ENCODE measurements at regions not wholly inside any gene's neighbourhood (a gene's known extent, or its start where the extent isn't known, plus 50 kb on each side); places are given as distances from the start of the nearest gene placed in this dataset.

GRCh38 chr11:15807827-15808226, 548.5 kb downstream of the SOX6 start:
- Histone ChIP-seq H3K4ac (ENCODE audit: low read depth, low read length) (no peak overlapping the region), H3K27ac (ENCODE audit: insufficient read length, low read depth, low read length) (no peak overlapping the region), H2BK15ac (ENCODE audit: low read depth, low read length) (no peak overlapping the region), H2BK5ac (ENCODE audit: insufficient read length, low read length) (no peak overlapping the region), H4K20me1 (ENCODE audit: control insufficient read depth, insufficient read depth, insufficient read length) (no peaks in the 10 kb centered on the region), H3K27me3 (ENCODE audit: insufficient read depth, low read length) (no peaks in the 10 kb centered on the region), H3K23me2 (ENCODE audit: insufficient read length, low read depth, low read length, poor library complexity, severe bottlenecking) (no peaks in the 10 kb centered on the region), H3K56ac (ENCODE audit: insufficient read length, low read depth, low read length) (no peak overlapping the region), H3K4me1 (ENCODE audit: insufficient read depth, low read length) (no peaks in the 10 kb centered on the region), H3K14ac (ENCODE audit: insufficient read depth, low read length) (no peak overlapping the region), H3K79me2 (ENCODE audit: insufficient read depth, low read length) (no peaks in the 10 kb centered on the region), H2AFZ (ENCODE audit: low read length) (no peak overlapping the region), H2BK120ac (ENCODE audit: low read depth, low read length, poor library complexity, severe bottlenecking) (no peak overlapping the region), H4K5ac (ENCODE audit: insufficient read length, low read depth, low read length) (no peak overlapping the region), H3T11ph (ENCODE audit: low read length) (no peak overlapping the region), H3K79me1 (ENCODE audit: insufficient read depth, low read depth, low read length, poor library complexity, severe bottlenecking) (no peaks in the 10 kb centered on the region), H4K91ac (ENCODE audit: insufficient read length, low read depth, low read length) (no peak overlapping the region), H3K23ac (ENCODE audit: insufficient read length, low read depth, low read length) (no peak overlapping the region), H2AK5ac (ENCODE audit: insufficient read length, low read length) (no peak overlapping the region), H2BK12ac (ENCODE audit: insufficient read length, low read depth, low read length) (no peak overlapping the region), H2BK20ac (ENCODE audit: low read depth, low read length, poor library complexity, severe bottlenecking) (no peak overlapping the region), H3K9me3 (ENCODE audit: control insufficient read depth, low read depth, low read length) (no peaks in the 10 kb centered on the region), H3K9ac (ENCODE audit: extremely low read depth, insufficient read length, low read length) (no peak overlapping the region), H3K18ac (ENCODE audit: insufficient read length, low read depth, low read length) (no peak overlapping the region), H4K8ac (replicated peaks; ENCODE audit: insufficient read length, low read depth, low read length) (no peak overlapping the region), H3K4me2 (ENCODE audit: insufficient read depth, insufficient read length, low read length) (no peak overlapping the region)
- no peak for DNase-seq
- no peak overlapping the region for H3K27ac Mint-ChIP-seq
- no peaks in the 10 kb centered on the region for H3K9me3 Mint-ChIP-seq
- WGBS (ENCODE audit: extremely low coverage, insufficient read length, low lambda C conversion rate): no CpG with 5 or more reads among the region's 2 CpGs
- peaks cover 7 to 16% of the 10 kb centered on the region in 2 experiments for H3K4me1 Mint-ChIP-seq
- H3K27me3 Mint-ChIP-seq (ENCODE audit: low read depth): peaks cover 2% of the 10 kb centered on the region; the same call in 1 of the 2 replicates
- no peak for TF ChIP-seq CTCF (conservative IDR thresholded peaks at IDR 0.05)
- H3K36me3 Mint-ChIP-seq (ENCODE audit: insufficient read depth in 1 of 3, low read depth in 3 of 3): no peaks in the 10 kb centered on the region
- no peak overlapping the region for H3K4me3 Mint-ChIP-seq

Measured in H9 (cell line).